Retinal pigment epithelial cell (primary cell): ENCODE measurements at regions not wholly inside any gene's neighbourhood (a gene's known extent, or its start where the extent isn't known, plus 50 kb on each side); places are given as distances from the start of the nearest gene placed in this dataset.
A peak's percentile ranks its signal among the peaks of the same experiment; 100 is the strongest.

Source experiments
- DNase-seq: peaks from one replicate; pipeline ENCODE4 v3.0.0-alpha.2; 2010; ENCODE audit warnings: low read depth
- H3K4me3 ChIP-seq: 2 replicates; pipeline ENCODE4 v1.5.1; 2011; ENCODE audit warnings: mild to moderate bottlenecking, low read length, control low read depth, moderate library complexity
- CTCF ChIP-seq: conservative IDR thresholded peaks from 2 replicates; pipeline ENCODE4 v1.5.1; 2011; ENCODE audit warnings: low read depth, low read length, control low read depth, inconsistent platforms

DNA sequence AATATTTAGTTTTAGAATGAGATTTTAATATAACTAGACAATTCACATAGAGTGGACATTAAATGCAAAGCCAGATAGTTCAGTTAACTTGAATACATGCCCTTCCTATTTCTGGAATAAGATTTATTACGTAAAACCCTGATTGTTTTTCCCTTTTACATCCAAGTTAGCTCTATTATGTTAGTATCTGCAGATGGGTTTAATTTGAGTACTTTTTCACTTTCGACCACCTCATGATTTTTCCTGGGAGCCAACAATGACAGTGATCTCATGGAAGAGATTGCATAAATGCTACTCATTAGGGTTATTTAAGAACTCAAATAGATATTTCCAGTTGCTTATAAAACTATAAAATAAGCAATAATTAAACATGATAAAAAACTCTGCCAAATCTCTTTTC is 199.4 kb upstream of the PTGFR start:
- no peak for DNase-seq
- TF ChIP-seq CTCF = no peak
- no peak overlapping the region for H3K4me3 ChIP-seq

GRCh38 chr1:78291872-78292271 is 198.9 kb upstream of the PTGFR start:
- TF ChIP-seq CTCF = no peak
- H3K4me3 ChIP-seq = no peak overlapping the region
- DNase-seq = no peak

DNA sequence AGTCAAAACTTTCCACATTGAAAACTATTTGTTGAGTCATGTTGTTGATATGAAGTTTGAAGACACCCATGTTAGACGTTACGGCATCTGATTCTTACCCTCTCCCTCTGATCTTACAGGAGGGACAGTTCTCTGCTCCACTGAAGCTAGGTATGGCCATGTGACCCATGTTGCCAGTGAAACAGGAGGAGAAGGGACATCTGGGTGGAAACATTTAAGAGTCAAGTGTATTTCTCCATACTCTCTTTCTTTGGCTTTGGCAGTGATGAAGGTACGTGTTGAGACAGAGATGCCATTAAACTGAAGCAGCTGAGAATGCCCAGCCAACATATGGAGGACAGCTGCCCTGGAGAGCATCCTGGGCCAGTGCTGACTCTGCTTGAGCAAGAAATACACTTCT is 198.4 kb upstream of the PTGFR start:
- H3K4me3 ChIP-seq = no peak overlapping the region
- DNase-seq = no peak
- TF ChIP-seq CTCF = no peak

DNA sequence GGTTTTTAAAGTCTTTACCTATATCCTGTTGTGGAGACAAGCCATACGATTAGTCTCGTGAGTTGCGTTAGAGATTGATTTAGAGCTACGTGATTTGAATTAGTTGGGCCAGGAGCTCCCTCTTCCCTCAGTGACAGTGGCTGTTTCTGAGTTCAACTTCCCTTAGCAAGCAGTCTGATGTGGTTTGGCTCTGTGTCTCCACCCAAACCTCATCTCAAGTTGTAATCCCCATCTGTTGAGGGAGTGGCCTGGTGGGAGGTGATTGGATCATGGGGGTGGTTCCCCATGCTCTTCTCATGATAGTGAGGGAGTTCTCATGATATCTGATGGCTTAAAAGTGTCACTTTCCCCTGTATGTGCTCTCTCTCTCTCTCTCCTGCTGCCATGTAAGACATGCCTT is 192.9 kb upstream of the PTGFR start:
- H3K4me3 ChIP-seq = no peak overlapping the region
- DNase-seq = no peak

DNA sequence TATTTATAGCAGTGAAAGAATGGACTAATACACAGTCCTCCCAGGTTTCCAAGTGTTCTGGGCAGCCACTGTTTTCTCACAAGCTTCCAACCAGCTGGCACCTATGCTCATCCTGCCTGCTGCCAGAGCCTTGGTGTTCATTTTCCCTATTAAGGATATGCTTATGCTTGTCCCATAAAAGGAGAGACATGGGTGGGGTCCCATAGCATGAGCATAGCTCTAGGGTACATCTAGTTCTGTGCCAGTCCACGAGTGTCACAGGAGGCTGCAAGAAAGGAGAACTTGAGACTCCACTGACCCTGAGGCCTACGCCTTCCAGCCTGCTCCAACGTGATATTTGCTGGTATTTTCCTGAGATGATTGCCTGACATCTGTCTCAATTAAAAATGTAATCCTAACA is 192.4 kb upstream of the PTGFR start:
- DNase-seq = no peak
- TF ChIP-seq CTCF = no peak
- no peak overlapping the region for H3K4me3 ChIP-seq

More for the DNA sequence above, 192.9 kb upstream of the PTGFR start:
- TF ChIP-seq CTCF = no peak

- no peak overlapping the region for H3K4me3 ChIP-seq
- no peak for DNase-seq
- no peak for TF ChIP-seq CTCF
Measured at GRCh38 chr1:78301141-78301540, 189.6 kb upstream of the PTGFR start.

DNA sequence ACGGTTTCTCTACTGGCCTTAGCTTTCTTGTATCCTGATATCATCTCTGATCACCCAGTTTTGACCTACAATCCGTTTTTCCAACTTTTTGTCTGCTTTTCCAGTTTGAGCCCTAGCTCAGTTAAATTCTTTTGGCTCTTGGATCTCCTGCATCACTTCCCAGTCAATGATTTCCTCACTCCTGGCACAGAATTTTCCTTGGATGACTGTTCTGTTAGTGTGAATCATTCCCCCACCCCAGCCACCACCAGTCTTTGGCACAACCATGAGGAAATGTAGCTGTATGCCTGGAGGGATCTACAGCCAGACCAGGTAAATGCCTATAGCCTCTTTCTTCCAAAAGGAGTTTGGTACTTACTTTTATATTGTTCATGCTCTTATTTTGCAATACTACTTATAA is 187.2 kb upstream of the PTGFR start:
- DNase-seq = peak; percentile 47

More for the DNA sequence above, 187.2 kb upstream of the PTGFR start:
- no peak for TF ChIP-seq CTCF
- no peak overlapping the region for H3K4me3 ChIP-seq
